B cell (primary cell): ENCODE measurements at regions not wholly inside any gene's neighbourhood (a gene's known extent, or its start where the extent isn't known, plus 50 kb on each side); places are given as distances from the start of the nearest gene placed in this dataset.

ENCODE experiments used
- ATAC-seq: fragments of 200-7000 bp; cut with Tn5 transposase; one replicate; pipeline ENCODE4 v1.10.0; 2021; ENCODE audit warnings: low read depth, mild to moderate bottlenecking, moderate number of reproducible peaks, moderate library complexity
- CTCF ChIA-PET: fragments of 350-600 bp; sonication (Branson Sonifier 250); formaldehyde crosslinking; loops from one replicate; lab custom pipeline; 2021; ENCODE audit warnings: antibody characterized with exemption, inconsistent platforms; lab: Charles Lee
- POLR2A ChIA-PET: fragments of 350-600 bp; sonication (Branson Sonifier 250); formaldehyde crosslinking; loops from one replicate; lab custom pipeline; 2021; ENCODE audit warnings: antibody characterized with exemption; lab: Charles Lee
- DNase-seq: peaks from one replicate; pipeline ENCODE4 v3.0.0; 2013
- H2AFZ ChIP-seq: 2 replicates; pipeline ENCODE4 v1.6.1; 2012; ENCODE audit warnings: mild to moderate bottlenecking, low read depth, low read length; ENCODE audit not compliant: insufficient read depth, poor library complexity, severe bottlenecking
- H3K27ac ChIP-seq, 2 donors: 1 replicate in 1 of 2; 2 replicates in 1 of 2; pipeline ENCODE4 v1.5.1; 2012 to 2013; ENCODE audit warnings: low read length in 2 of 2, mild to moderate bottlenecking in 2 of 2, moderate library complexity in 1 of 2
- H3K27me3 ChIP-seq, 4 experiments: fragments of 200-600 bp in 1 of 4; sonication (generic) in 1 of 4; replicated peaks in 1 of 4; 1 replicate in 2 of 4; 2 replicates in 2 of 4; pipeline versions ENCODE4 v1.6.1 to v1.7.0; 2013 to 2016; ENCODE audit warnings: low read length in 3 of 4, mild to moderate bottlenecking in 2 of 4, mixed read lengths in 1 of 4, moderate library complexity in 1 of 4; ENCODE audit not compliant: insufficient read depth in 4 of 4, control insufficient read depth in 3 of 4; ENCODE audit errors: control extremely low read depth in 1 of 4
- H3K36me3 ChIP-seq, 2 experiments: replicated peaks in 1 of 2; 1 replicate in 1 of 2; 2 replicates in 1 of 2; pipeline versions ENCODE4 v1.6.1 to v1.7.1; 2013; ENCODE audit warnings: low read length in 1 of 2; ENCODE audit not compliant: insufficient read depth in 2 of 2, control insufficient read depth in 1 of 2; ENCODE audit errors: control extremely low read depth in 1 of 2, extremely low read depth in 1 of 2
- H3K4me1 ChIP-seq, 2 donors: fragments of 200-600 bp in 1 of 2; sonication (generic) in 1 of 2; 1 replicate in 1 of 2; 2 replicates in 1 of 2; pipeline versions ENCODE4 v1.5.1 to v1.6.1; 2013 to 2017; ENCODE audit warnings: low read length in 2 of 2; ENCODE audit not compliant: control insufficient read depth in 2 of 2, insufficient read depth in 2 of 2
- H3K4me2 ChIP-seq: replicated peaks from 2 replicates; pipeline ENCODE3; 2012; ENCODE audit warnings: mild to moderate bottlenecking, low read depth, low read length; ENCODE audit not compliant: poor library complexity, severe bottlenecking
- H3K4me3 ChIP-seq, 5 experiments: fragments of 200-600 bp in 1 of 5; sonication (generic) in 1 of 5; 1 replicate in 3 of 5; 2 replicates in 2 of 5; pipeline versions ENCODE4 v1.5.1 to v1.7.0; 2011 to 2016; ENCODE audit warnings: low read length in 4 of 5, mild to moderate bottlenecking in 4 of 5, low read depth in 2 of 5, control low read depth in 1 of 5, moderate library complexity in 1 of 5; ENCODE audit not compliant: insufficient read depth in 1 of 5; ENCODE audit errors: control extremely low read depth in 1 of 5, extremely low read depth in 1 of 5
- H3K79me2 ChIP-seq: fragments of 200-600 bp; sonication (generic); one replicate; pipeline ENCODE4 v1.6.0; 2016; ENCODE audit warnings: low read length; ENCODE audit not compliant: control insufficient read depth, insufficient read depth
- H3K9ac ChIP-seq: fragments of 200-600 bp; sonication (generic); 2 replicates; pipeline ENCODE4 v1.6.1; 2017; ENCODE audit warnings: mild to moderate bottlenecking, low read length, moderate library complexity
- H3K9me3 ChIP-seq, 3 donors: one replicate each; pipeline versions ENCODE4 v1.6.1 to v1.7.1; 2013; ENCODE audit warnings: low read length in 2 of 3; ENCODE audit not compliant: control insufficient read depth in 2 of 3, insufficient read depth in 1 of 3; ENCODE audit errors: control extremely low read depth in 1 of 3
- H4K20me1 ChIP-seq: 2 replicates; pipeline ENCODE4 v1.6.0; 2012; ENCODE audit warnings: mild to moderate bottlenecking, low read length; ENCODE audit not compliant: insufficient read depth, control insufficient read depth, poor library complexity, severe bottlenecking
- H3K27ac Mint-ChIP-seq: one replicate; pipeline ENCODE4 v1.8.0; 2021; ENCODE audit warnings: mixed read lengths
- H3K27me3 Mint-ChIP-seq: one replicate; pipeline ENCODE4 v1.8.0; 2021; ENCODE audit warnings: mixed read lengths
- H3K4me1 Mint-ChIP-seq: one replicate; pipeline ENCODE4 v1.8.0; 2021; ENCODE audit warnings: mixed read lengths
- H3K4me3 Mint-ChIP-seq: one replicate; pipeline ENCODE4 v1.8.0; 2021; ENCODE audit warnings: mixed read lengths
- H3K9me3 Mint-ChIP-seq: one replicate; pipeline ENCODE4 v1.8.0; 2022; ENCODE audit warnings: mixed read lengths; ENCODE audit not compliant: insufficient read depth
- CTCF ChIP-seq: fragments of 200-600 bp; IDR thresholded peaks from one replicate; pipeline ENCODE4 v1.8.0; 2022; ENCODE audit warnings: antibody characterized with exemption, mild to moderate bottlenecking
- EZH2 ChIP-seq: IDR thresholded peaks from 2 replicates; pipeline ENCODE4 v1.6.1; 2012; ENCODE audit warnings: borderline replicate concordance, low read depth, mild to moderate bottlenecking, moderate library complexity, low read length; ENCODE audit not compliant: insufficient read depth, poor library complexity, severe bottlenecking
- WGBS: methylation state at CpG from one replicate; pipeline ENCODE4 v1.1.5; 2013; ENCODE audit warnings: missing lambda C conversion rate; ENCODE audit not compliant: insufficient coverage; 5-methylcytosine and 5-hydroxymethylcytosine counted together
- intact Hi-C: fragments of 100-400 bp; cut with micrococcal nuclease; formaldehyde crosslinking; loops from one replicate; pipeline ENCODE4 v1.10.0; 2022

- Histone ChIP-seq H3K27ac (no peak overlapping the region), H3K27me3 (no peaks in the 10 kb centered on the region), H3K4me3 (no peak overlapping the region), H4K20me1 (no peaks in the 10 kb centered on the region), H3K79me2 (no peaks in the 10 kb centered on the region), H3K4me2 (no peak overlapping the region), H3K4me1 (no peaks in the 10 kb centered on the region), H3K9me3 (no peaks in the 10 kb centered on the region), H3K36me3 (no peaks in the 10 kb centered on the region), H3K9ac (no peak overlapping the region), H2AFZ (no peak overlapping the region)
- ATAC-seq (no peak), DNase-seq (no peak)
- intact Hi-C loops, result no loop called here
- no peaks in the 10 kb centered on the region for H3K4me1 Mint-ChIP-seq
- peaks cover 4% of the 10 kb centered on the region for H3K27me3 Mint-ChIP-seq
- no peak overlapping the region for H3K27ac Mint-ChIP-seq
- 71% methylated on average over 3 of the region's 4 CpGs for WGBS
- no peaks in the 10 kb centered on the region for H3K9me3 Mint-ChIP-seq
- TF ChIP-seq CTCF (no peak), EZH2 (no peak)
- ChIA-PET CTCF (no interaction called here), POLR2A (no interaction called here)
- H3K4me3 Mint-ChIP-seq, result no peak overlapping the region
These were observed 142.4 kb downstream of the NMUR2 start for GRCh38 chr5:152262667-152263066.

- H3K9ac ChIP-seq, result no peak overlapping the region
- CTCF ChIA-PET, result no interaction called here
- TF ChIP-seq CTCF, result no peak
- TF ChIP-seq EZH2, result no peak
- no peak overlapping the region for H3K4me3 Mint-ChIP-seq
- WGBS, result 84% methylated on average over 6 of the region's 7 CpGs
- H3K27me3 ChIP-seq, result no peaks in the 10 kb centered on the region
- H3K27ac Mint-ChIP-seq, result no peak overlapping the region
- H4K20me1 ChIP-seq, result no peaks in the 10 kb centered on the region
- intact Hi-C loops, result no loop called here
- no peaks in the 10 kb centered on the region for H3K9me3 Mint-ChIP-seq
- ATAC-seq, result no peak
- no peaks in the 10 kb centered on the region for H3K36me3 ChIP-seq
- H3K4me1 Mint-ChIP-seq, result no peaks in the 10 kb centered on the region
- no peaks in the 10 kb centered on the region for H3K9me3 ChIP-seq
- no peaks in the 10 kb centered on the region for H3K4me1 ChIP-seq
- POLR2A ChIA-PET, result no interaction called here
- DNase-seq, result no peak
- no peak overlapping the region for H3K27ac ChIP-seq
- H3K27me3 Mint-ChIP-seq, result peaks cover 4% of the 10 kb centered on the region
- no peaks in the 10 kb centered on the region for H3K79me2 ChIP-seq
- no peak overlapping the region for H3K4me2 ChIP-seq
- no peak overlapping the region for H2AFZ ChIP-seq
- no peak overlapping the region for H3K4me3 ChIP-seq
These were observed 144.1 kb downstream of the NMUR2 start for GRCh38 chr5:152260940-152261339.
